ENCODE measurements at regions not wholly inside any gene's neighbourhood (a gene's known extent, or its start where the extent isn't known, plus 50 kb on each side); places are given as distances from the start of the nearest gene placed in this dataset.
"Not testable (repeated sequence)": the region's sequence is repeated elsewhere in the genome, so short reads cannot be mapped to it uniquely, and the experiment has no call there.

- no peak for DNase-seq (ENCODE audit: low spot score)
- TF ChIP-seq CTCF (IDR thresholded peaks at IDR 0.05; ENCODE audit: extremely low read depth, missing control alignments): no peak
Observed at GRCh38 chr10:63964406-63964805, 443.2 kb downstream of the REEP3 start.

GRCh38 chr10:63965846-63966245 is 444.6 kb downstream of the REEP3 start:
- no peak for TF ChIP-seq CTCF (IDR thresholded peaks at IDR 0.05; ENCODE audit: extremely low read depth, missing control alignments)
- no peak for DNase-seq (ENCODE audit: low spot score)

DNA sequence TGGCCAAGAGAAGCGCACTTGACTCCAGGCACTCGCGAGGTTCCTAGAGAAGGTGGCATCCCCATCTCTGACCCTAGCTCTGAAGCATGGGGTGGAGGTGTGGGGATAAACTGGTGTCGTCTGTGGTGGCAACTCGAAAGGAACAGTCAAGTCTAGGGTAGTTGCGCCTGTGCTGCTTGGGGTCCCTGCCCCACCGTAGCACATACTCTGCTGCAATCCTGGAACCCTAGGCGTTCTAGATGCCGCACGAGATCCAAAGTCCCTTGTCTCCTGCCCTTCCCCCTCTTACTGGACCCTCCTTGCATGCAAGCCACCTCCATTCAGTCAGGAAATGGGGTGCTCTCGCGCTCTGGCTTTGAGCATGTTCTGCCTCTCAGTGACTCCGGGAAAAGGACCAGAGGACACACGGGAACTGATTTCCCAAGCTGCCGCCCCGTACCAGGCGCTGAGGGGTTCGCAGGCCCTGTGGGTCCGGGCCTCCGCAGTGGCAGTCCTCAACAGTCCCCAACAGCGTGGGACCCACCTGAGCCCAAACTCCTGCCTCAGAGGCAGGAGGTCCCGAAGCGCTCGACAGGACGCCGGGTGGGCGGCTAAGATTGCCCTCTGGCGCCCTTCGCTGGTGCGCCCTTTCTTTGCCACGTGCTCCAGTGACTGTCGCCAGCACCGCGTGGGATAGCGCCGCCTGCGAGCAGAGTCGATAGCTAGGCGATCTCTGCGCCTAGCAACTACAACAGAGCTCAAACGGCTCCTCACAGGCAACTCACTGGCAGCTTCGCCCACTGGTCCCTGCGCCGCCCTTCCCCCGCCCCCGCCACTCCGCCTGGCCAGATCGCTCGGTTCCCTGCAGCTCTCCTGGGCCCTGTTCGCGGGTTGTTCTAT is 452.0 kb downstream of the REEP3 start:
- no peak for TF ChIP-seq CTCF (IDR thresholded peaks at IDR 0.05; ENCODE audit: extremely low read depth, missing control alignments)
- DNase-seq (ENCODE audit: low spot score): no peak

- DNase-seq (ENCODE audit: low spot score): peak; percentile 75
- peak; percentile 52 for TF ChIP-seq CTCF (IDR thresholded peaks at IDR 0.05; ENCODE audit: extremely low read depth, missing control alignments)
Observed at GRCh38 chr10:63976538-63976937, 455.3 kb downstream of the REEP3 start.

GRCh38 chr10:63977329-63977923 is 456.2 kb downstream of the REEP3 start:
- peak; percentile 66 for DNase-seq (ENCODE audit: low spot score)

DNA sequence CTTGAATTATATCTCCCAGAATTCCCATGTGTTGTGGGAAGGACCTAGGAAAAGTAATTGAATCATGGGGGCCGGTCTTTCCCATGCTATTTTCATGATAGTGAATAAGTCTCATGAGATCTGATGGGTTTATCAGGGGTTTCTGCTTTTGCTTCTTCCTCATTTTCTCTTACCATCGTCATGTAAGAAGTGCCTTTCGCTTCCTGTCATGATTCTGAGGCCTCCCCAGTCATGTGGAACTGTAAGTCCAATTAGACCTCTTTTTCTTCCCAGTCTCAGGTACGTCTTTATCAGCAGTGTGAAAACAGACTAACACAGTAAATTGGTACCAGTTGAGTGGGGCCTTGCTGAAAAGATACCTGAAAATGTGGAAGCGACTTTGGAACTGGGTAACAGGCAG is 459.7 kb downstream of the REEP3 start:
- DNase-seq (ENCODE audit: low spot score): not testable (repeated sequence)

More at GRCh38 chr10:63977329-63977923, 456.2 kb downstream of the REEP3 start:
- peak; percentile 66 for TF ChIP-seq CTCF (IDR thresholded peaks at IDR 0.05; ENCODE audit: extremely low read depth, missing control alignments)

DNA sequence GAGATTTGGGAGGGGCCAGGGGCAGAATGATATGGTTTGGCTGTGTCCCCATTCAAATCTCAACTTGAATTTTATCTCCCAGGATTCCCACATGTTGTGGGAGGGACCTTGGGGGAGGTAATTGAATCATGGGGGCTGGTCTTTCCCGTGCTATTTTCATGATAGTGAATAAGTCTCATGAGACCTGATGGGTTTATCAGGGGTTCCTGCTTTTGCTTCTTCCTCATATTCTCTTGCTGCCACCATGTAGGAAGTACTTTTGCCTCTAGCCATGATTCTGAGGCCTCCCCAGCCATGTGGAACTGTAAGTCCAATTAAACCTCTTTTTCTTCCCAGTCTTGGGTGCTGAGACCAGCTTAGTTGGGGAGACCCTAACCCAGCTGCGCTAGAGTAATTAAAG is 462.9 kb downstream of the REEP3 start:
- DNase-seq (ENCODE audit: low spot score): not testable (repeated sequence)

- DNase-seq (ENCODE audit: low spot score): no peak
- no peak for TF ChIP-seq CTCF (IDR thresholded peaks at IDR 0.05; ENCODE audit: extremely low read depth, missing control alignments)
Observed at GRCh38 chr10:63986536-63986935, 465.3 kb downstream of the REEP3 start.

Data from GM20000 (cell line).